C4-2B (cell line): ENCODE measurements at regions not wholly inside any gene's neighbourhood (a gene's known extent, or its start where the extent isn't known, plus 50 kb on each side); places are given as distances from the start of the nearest gene placed in this dataset.

Source experiments
- H3K27ac ChIP-seq: fragments of 450-650 bp; 2 replicates; pipeline ENCODE4 v1.5.1; 2017
- CTCF ChIP-seq: fragments of 450-650 bp; conservative IDR thresholded peaks from 2 replicates; pipeline ENCODE4 v1.5.1; 2017; ENCODE audit warnings: mild to moderate bottlenecking
- ZFX ChIP-seq: fragments of 450-650 bp; IDR thresholded peaks from 2 replicates; pipeline ENCODE4 v1.6.1; 2017

- no peak for TF ChIP-seq CTCF
- TF ChIP-seq ZFX, result no peak
- H3K27ac ChIP-seq, result no peak overlapping the region
These were observed 297.3 kb upstream of the CASK start for GRCh38 chrX:42220666-42221065.

- TF ChIP-seq ZFX (no peak), CTCF (no peak)
- H3K27ac ChIP-seq, result no peak overlapping the region
These were observed 296.7 kb upstream of the CASK start for GRCh38 chrX:42220083-42220482.

GRCh38 chrX:42219231-42219630 is 295.9 kb upstream of the CASK start:
- TF ChIP-seq CTCF (no peak), ZFX (no peak)

GRCh38 chrX:42195506-42195905 is 272.2 kb upstream of the CASK start:
- TF ChIP-seq CTCF (no peak), ZFX (no peak)
- no peak overlapping the region for H3K27ac ChIP-seq

More at GRCh38 chrX:42219231-42219630, 295.9 kb upstream of the CASK start:
- no peak overlapping the region for H3K27ac ChIP-seq

- no peak for TF ChIP-seq CTCF
- no peak for TF ChIP-seq ZFX
- no peak overlapping the region for H3K27ac ChIP-seq
These were observed 266.2 kb upstream of the CASK start for GRCh38 chrX:42189576-42189975.

GRCh38 chrX:42188730-42189129 is 265.4 kb upstream of the CASK start:
- TF ChIP-seq ZFX (no peak), CTCF (no peak)
- no peak overlapping the region for H3K27ac ChIP-seq

GRCh38 chrX:42176789-42177188 is 253.4 kb upstream of the CASK start:
- H3K27ac ChIP-seq, result no peak overlapping the region
- no peak; the same call in 1 of the 2 replicates for TF ChIP-seq CTCF
- TF ChIP-seq ZFX, result no peak
